Body of pancreas (tissue), 4 donors: ENCODE measurements at regions not wholly inside any gene's neighbourhood (a gene's known extent, or its start where the extent isn't known, plus 50 kb on each side); places are given as distances from the start of the nearest gene placed in this dataset.

Source experiments
- ATAC-seq: fragments of 150-250 bp; one replicate; pipeline ENCODE4 v1.9.1; 2016
- DNase-seq, 4 donors: peaks; one replicate each; pipeline ENCODE4 v3.0.0-alpha.2; 2019
- H3K27ac ChIP-seq, 4 donors: fragments of 200-600 bp; sonication (generic); 1 replicate in 3 of 4; 2 replicates in 1 of 4; pipeline versions ENCODE4 v1.5.1 to v1.6.1; 2016 to 2019; ENCODE audit warnings: mild to moderate bottlenecking in 1 of 4, mixed read lengths in 1 of 4, moderate library complexity in 1 of 4
- H3K27me3 ChIP-seq, 2 donors: fragments of 200-600 bp; sonication (generic); one replicate each; pipeline ENCODE4 v1.6.0; 2016; ENCODE audit warnings: mild to moderate bottlenecking in 1 of 2
- H3K36me3 ChIP-seq, 2 donors: fragments of 200-600 bp; sonication (generic); replicated peaks in 1 of 2; 2 replicates each; pipeline ENCODE4 v1.5.1; 2016; ENCODE audit warnings: low read depth in 2 of 2; ENCODE audit not compliant: insufficient read depth in 1 of 2
- H3K4me1 ChIP-seq: fragments of 200-600 bp; sonication (generic); one replicate; pipeline ENCODE4 v1.6.0; 2016
- H3K4me3 ChIP-seq, 2 donors: fragments of 200-600 bp; sonication (generic); 1 replicate in 1 of 2; 2 replicates in 1 of 2; pipeline ENCODE4 v1.5.1; 2016 to 2019
- H3K9me3 ChIP-seq, 3 donors: fragments of 200-600 bp; sonication (generic); 1 replicate in 2 of 3; 2 replicates in 1 of 3; pipeline ENCODE4 v1.5.1; 2016
- POLR2A ChIP-seq, 3 donors: fragments of 450-650 bp; IDR thresholded peaks; one replicate each; pipeline ENCODE4 v1.6.1; 2016; ENCODE audit warnings: antibody characterized with exemption in 3 of 3, mild to moderate bottlenecking in 2 of 3
- WGBS, 2 donors: methylation state at CpG; one replicate each; pipeline ENCODE4 v1.1.5; 2017; 5-methylcytosine and 5-hydroxymethylcytosine counted together
- intact Hi-C: fragments of 100-400 bp; cut with DNase I; formaldehyde crosslinking; loops from one replicate; pipeline ENCODE4 v1.15.1; 2023
- TF ChIP-seq, protein P1 (sequence below), 7 experiments: fragments of 450-650 bp in 4 of 7; fragments of 200-600 bp in 3 of 7; sonication (generic) in 3 of 7; IDR thresholded peaks; one replicate each; pipeline ENCODE4 v1.5.1; 2016 to 2019; ENCODE audit warnings: antibody characterized with exemption in 7 of 7

DNA sequence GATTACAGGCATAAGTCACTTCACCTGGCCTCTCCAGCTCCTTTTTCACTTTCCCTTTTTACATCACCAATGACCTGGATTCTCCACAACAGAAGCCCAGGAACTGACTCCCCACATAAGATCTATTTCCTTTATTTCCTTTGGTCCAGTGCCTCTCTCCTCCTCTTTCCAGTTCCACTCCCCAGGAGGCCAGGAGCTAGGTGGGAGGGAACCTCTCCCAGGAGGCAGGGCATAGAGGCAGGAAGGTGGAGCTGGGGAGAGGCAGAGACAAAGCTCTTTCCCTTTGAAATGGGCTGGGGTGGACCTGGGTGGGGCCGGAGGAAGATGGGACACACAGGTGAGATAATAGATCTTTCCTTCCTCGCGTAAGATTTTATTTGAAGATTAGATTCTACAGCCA is 318.3 kb upstream of the TNRC6C start:
- ATAC-seq (no peak), DNase-seq (no peak)
- Histone ChIP-seq H3K9me3 (no peaks in the 10 kb centered on the region), H3K27ac (no peak overlapping the region), H3K4me3 (no peak overlapping the region), H3K27me3 (peaks cover 0 to 4% of the 10 kb centered on the region in 2 donors), H3K36me3 (no peaks in the 10 kb centered on the region), H3K4me1 (no peaks in the 10 kb centered on the region)
- WGBS, 2 donors = 41 to 44% methylated on average over 3 of the region's 3 CpGs
- TF ChIP-seq, protein P1, sequence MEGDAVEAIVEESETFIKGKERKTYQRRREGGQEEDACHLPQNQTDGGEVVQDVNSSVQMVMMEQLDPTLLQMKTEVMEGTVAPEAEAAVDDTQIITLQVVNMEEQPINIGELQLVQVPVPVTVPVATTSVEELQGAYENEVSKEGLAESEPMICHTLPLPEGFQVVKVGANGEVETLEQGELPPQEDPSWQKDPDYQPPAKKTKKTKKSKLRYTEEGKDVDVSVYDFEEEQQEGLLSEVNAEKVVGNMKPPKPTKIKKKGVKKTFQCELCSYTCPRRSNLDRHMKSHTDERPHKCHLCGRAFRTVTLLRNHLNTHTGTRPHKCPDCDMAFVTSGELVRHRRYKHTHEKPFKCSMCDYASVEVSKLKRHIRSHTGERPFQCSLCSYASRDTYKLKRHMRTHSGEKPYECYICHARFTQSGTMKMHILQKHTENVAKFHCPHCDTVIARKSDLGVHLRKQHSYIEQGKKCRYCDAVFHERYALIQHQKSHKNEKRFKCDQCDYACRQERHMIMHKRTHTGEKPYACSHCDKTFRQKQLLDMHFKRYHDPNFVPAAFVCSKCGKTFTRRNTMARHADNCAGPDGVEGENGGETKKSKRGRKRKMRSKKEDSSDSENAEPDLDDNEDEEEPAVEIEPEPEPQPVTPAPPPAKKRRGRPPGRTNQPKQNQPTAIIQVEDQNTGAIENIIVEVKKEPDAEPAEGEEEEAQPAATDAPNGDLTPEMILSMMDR (IDR thresholded peaks at IDR 0.05) = no peak
- no peak for TF ChIP-seq POLR2A (IDR thresholded peaks at IDR 0.05)
- intact Hi-C loops = no loop called here

DNA sequence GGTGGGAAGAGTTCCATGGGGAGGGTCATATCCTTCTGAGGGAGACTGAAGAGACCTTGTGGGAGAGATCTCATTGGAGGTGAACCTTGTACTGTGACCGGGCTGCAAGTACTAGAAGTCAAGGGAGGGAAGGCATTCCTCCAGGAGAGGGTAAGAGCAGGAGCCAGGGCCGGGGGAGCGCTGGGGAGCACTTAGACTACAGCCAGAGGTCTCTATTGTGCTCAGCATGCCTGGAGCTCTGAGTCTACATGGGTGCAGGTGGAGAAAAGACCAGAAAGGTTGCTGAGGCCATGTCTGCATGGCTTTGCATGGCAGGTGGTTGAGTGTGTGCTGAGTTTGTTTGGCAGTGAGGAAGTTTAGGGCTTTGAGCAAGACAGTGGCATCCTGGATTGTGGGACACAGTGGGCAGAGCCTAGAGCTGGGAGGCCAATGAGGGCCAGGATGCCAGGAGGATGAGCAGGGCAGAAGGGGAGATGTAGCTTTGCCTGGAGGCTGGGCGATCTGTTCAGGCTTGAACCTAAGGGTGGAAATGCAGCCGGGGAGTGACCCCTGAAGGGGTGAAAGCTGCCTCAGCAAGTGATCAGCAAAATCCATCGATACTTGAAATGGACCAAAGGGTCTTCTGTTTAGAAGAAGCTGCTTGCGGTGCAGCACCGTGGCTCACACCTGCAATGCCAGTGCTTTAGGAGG is 317.4 kb upstream of the TNRC6C start:
- intact Hi-C loops = no loop called here
- no peak overlapping the region for H3K27ac ChIP-seq
- peaks cover 0 to 4% of the 10 kb centered on the region in 2 donors for H3K27me3 ChIP-seq
- DNase-seq = no peak
- H3K4me1 ChIP-seq = no peaks in the 10 kb centered on the region
- no peak for TF ChIP-seq POLR2A (IDR thresholded peaks at IDR 0.05)
- TF ChIP-seq, protein P1 (IDR thresholded peaks at IDR 0.05) = no peak
- 67 to 69% methylated on average over 8 of the region's 8 CpGs for WGBS, 2 donors
- H3K4me3 ChIP-seq = no peak overlapping the region
- no peak for ATAC-seq
- no peaks in the 10 kb centered on the region for H3K36me3 ChIP-seq
- H3K9me3 ChIP-seq = no peaks in the 10 kb centered on the region

DNA sequence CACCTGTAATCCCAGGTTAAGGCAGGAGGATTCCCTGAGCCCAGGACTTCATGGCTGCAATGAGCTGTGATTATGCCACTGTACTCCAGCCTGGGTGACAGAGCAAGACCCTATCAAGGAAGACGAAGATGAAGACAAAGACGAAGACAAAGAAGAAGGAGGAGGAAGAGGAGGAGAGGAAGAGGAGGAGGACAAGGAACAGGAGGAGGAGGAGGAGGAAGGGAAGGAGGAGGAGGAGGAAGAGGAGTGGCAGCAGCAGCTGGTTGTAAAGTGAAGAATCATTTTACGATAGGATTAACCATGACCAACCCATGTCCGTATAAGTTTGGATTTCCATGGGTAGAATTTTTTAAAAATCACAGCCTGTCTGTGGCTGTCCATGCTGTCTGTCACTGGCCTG is 316.8 kb upstream of the TNRC6C start:
- H3K4me3 ChIP-seq = no peak overlapping the region
- no peak overlapping the region for H3K27ac ChIP-seq
- H3K36me3 ChIP-seq = no peaks in the 10 kb centered on the region
- DNase-seq = no peak
- ATAC-seq = no peak
- 61 to 68% methylated on average over 4 of the region's 4 CpGs for WGBS, 2 donors
- intact Hi-C loops = no loop called here
- H3K27me3 ChIP-seq = peaks cover 0 to 4% of the 10 kb centered on the region in 2 donors
- H3K4me1 ChIP-seq = no peaks in the 10 kb centered on the region
- no peaks in the 10 kb centered on the region for H3K9me3 ChIP-seq
- TF ChIP-seq POLR2A (IDR thresholded peaks at IDR 0.05) = no peak
- TF ChIP-seq, protein P1 (IDR thresholded peaks at IDR 0.05) = no peak

DNA sequence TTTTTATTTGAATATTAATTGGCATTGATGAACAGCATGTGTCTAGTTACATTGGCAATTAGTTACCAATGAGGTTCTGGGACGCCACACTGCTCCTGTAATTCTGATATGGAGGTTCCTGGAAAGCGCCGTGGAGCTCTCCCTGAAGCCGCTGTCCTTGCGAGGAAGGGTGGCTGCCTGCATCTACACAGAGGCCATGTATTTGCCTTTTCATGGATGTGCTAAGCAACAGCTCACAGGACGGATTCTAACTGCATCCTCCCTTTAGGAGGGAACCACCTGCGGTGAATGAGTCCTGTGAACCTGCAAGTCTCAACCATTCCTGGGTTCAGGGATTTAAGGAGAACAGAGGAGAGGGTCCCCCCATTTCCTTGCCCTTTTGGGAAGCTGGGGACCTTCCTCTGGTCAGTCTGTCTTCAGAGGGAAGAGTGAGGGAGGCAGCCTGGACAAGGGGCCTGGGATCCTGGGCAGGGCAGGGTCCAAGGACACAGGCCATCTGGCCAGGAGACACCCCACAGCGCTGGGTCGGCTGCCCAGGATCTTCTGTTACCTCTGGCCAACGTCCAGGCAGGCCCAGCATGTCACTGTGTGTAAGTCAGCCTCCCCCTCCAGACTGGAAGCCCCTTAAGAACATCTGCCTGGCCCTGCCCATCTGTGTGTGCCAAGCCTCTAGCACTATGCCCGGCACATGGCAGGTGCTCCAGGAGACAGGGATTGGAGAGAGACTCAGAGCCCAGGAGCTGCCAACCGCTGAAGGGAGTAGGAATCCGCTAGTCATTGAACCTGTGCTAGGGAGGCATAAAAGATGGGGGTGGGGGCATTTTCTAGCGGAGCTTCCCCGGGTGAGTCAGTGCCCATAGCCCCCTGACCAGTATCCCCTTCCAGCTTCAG is 314.1 kb upstream of the TNRC6C start:
- intact Hi-C loops = no loop called here
- no peaks in the 10 kb centered on the region for H3K36me3 ChIP-seq
- no peak overlapping the region for H3K4me3 ChIP-seq
- peaks cover 0 to 4% of the 10 kb centered on the region in 2 donors for H3K27me3 ChIP-seq
- ATAC-seq = no peak
- no peaks in the 10 kb centered on the region for H3K4me1 ChIP-seq
- TF ChIP-seq, protein P1 (IDR thresholded peaks at IDR 0.05) = no peak
- no peak for TF ChIP-seq POLR2A (IDR thresholded peaks at IDR 0.05)
- WGBS, 2 donors = 61 to 62% methylated on average over 5 to 15 of the region's 15 CpGs
- H3K9me3 ChIP-seq = no peaks in the 10 kb centered on the region
- H3K27ac ChIP-seq = no peak overlapping the region
- no peak for DNase-seq
